ENCODE measurements at regions not wholly inside any gene's neighbourhood (a gene's known extent, or its start where the extent isn't known, plus 50 kb on each side); places are given as distances from the start of the nearest gene placed in this dataset.

- no TSS peak for BruUV-seq (replicated peaks)
- ChIA-PET POLR2A (no interaction called here), CTCF (interaction anchor here (0.8 to 1.3 kb wide), 3 partner anchors 10 to 449 kb away, joined by 3 read pairs; no protein-coding TSS in a partner anchor)
- TF ChIP-seq MYC (IDR thresholded peaks at IDR 0.05; ENCODE audit: low read depth, low read length) (no peak), CTCF (IDR thresholded peaks at IDR 0.05; ENCODE audit: extremely low read depth in 1 of 2, insufficient read depth in 1 of 2, low read depth in 1 of 2, low read length in 2 of 2) (no peak), POLR2AphosphoS5 (IDR thresholded peaks at IDR 0.05; ENCODE audit: insufficient read depth, low read depth, low read length) (no peak), EZH2 (IDR thresholded peaks at IDR 0.05; ENCODE audit: borderline replicate concordance, low read depth, low read length, severe bottlenecking) (no peak), JUN (IDR thresholded peaks at IDR 0.05; ENCODE audit: borderline replicate concordance, insufficient read depth, insufficient read length, low read depth) (no peak), POLR2A (IDR thresholded peaks at IDR 0.05; ENCODE audit: low read depth, low read length) (no peak), MAX (IDR thresholded peaks at IDR 0.05; ENCODE audit: insufficient read depth, insufficient read length) (no peak), GATA2 (IDR thresholded peaks at IDR 0.05; ENCODE audit: insufficient read depth, insufficient read length, low read depth, low read length) (no peak), FOS (IDR thresholded peaks at IDR 0.05; ENCODE audit: borderline replicate concordance, insufficient read depth, low read length) (no peak)
- H3K27me3 ChIP-seq (ENCODE audit: control insufficient read depth in 2 of 2, insufficient read depth in 2 of 2, low read length in 2 of 2) = no peaks in the 10 kb centered on the region
- H3K79me2 ChIP-seq (ENCODE audit: control insufficient read depth, insufficient read depth, low read length) = no peaks in the 10 kb centered on the region
- H3K4me3 ChIP-seq (replicated peaks in 1 of 3; ENCODE audit: insufficient read depth in 1 of 3, low read depth in 1 of 3, low read length in 3 of 3) = no peak overlapping the region
- no peaks in the 10 kb centered on the region for H4K20me1 ChIP-seq (replicated peaks; ENCODE audit: control insufficient read depth, extremely low read depth, insufficient read depth, low read length)
- no peaks in the 10 kb centered on the region for H3K9me3 ChIP-seq (replicated peaks; ENCODE audit: control insufficient read depth, insufficient read depth, low read length)
- no peaks in the 10 kb centered on the region for H3K36me3 ChIP-seq (ENCODE audit: control insufficient read depth in 2 of 2, extremely low read depth in 1 of 2, insufficient read depth in 2 of 2, low read length in 2 of 2)
- no peak overlapping the region for H3K4me2 ChIP-seq (ENCODE audit: insufficient read depth, low read length)
- H3K9me1 ChIP-seq (replicated peaks; ENCODE audit: control insufficient read depth, extremely low read depth, insufficient read depth, low read length) = no peaks in the 10 kb centered on the region
- H3K4me1 ChIP-seq (ENCODE audit: control insufficient read depth, extremely low read depth, insufficient read depth, low read length) = no peaks in the 10 kb centered on the region
- no peak overlapping the region for H3K27ac ChIP-seq (ENCODE audit: insufficient read depth, low read depth, low read length)
- dilution Hi-C loops (cut with MboI; ENCODE audit: extremely low pct_ligation_motif_present, low sequenced_read_pairs) = no loop called here
- H3K9ac ChIP-seq (replicated peaks; ENCODE audit: extremely low read depth, insufficient read depth, low read length) = no peak overlapping the region
- H2AFZ ChIP-seq (ENCODE audit: low read depth, low read length) = no peak overlapping the region
- intact Hi-C loops (cut with micrococcal nuclease) = no loop called here
- FAIRE-seq (no peak), DNase-seq (ENCODE audit: low read depth, low spot score) (no peak)
These were observed 1123.9 kb downstream of the PCDH9 start for GRCh38 chr13:66106246-66106645.

All from endothelial cell of umbilical vein (primary cell).